Endodermal cell (in vitro differentiated cells): ENCODE measurements at regions not wholly inside any gene's neighbourhood (a gene's known extent, or its start where the extent isn't known, plus 50 kb on each side); places are given as distances from the start of the nearest gene placed in this dataset.

Experiments used
- DNase-seq: peaks from one replicate; pipeline ENCODE4 v3.0.0-alpha.2; 2017
- H3K27ac ChIP-seq: 2 replicates; pipeline ENCODE4 v1.5.1; 2013; ENCODE audit warnings: mild to moderate bottlenecking, low read depth, low read length, moderate library complexity
- H3K27me3 ChIP-seq: 2 replicates; pipeline ENCODE4 v1.6.1; 2013; ENCODE audit warnings: mild to moderate bottlenecking, low read length, moderate library complexity; ENCODE audit not compliant: insufficient read depth, control insufficient read depth, poor library complexity, severe bottlenecking
- H3K36me3 ChIP-seq: 2 replicates; pipeline ENCODE4 v1.7.0; 2013; ENCODE audit warnings: mild to moderate bottlenecking, low read length, moderate library complexity; ENCODE audit not compliant: control insufficient read depth, insufficient read depth
- H3K4me1 ChIP-seq: one replicate; pipeline ENCODE4 v1.7.0; 2013; ENCODE audit warnings: low read length; ENCODE audit not compliant: control insufficient read depth, insufficient read depth
- H3K4me3 ChIP-seq: 2 replicates; pipeline ENCODE4 v1.5.1; 2013; ENCODE audit warnings: mild to moderate bottlenecking, low read length, moderate library complexity
- H3K9ac ChIP-seq: 2 replicates; pipeline ENCODE4 v1.6.1; 2013; ENCODE audit warnings: mild to moderate bottlenecking, low read length, moderate library complexity; ENCODE audit not compliant: poor library complexity, severe bottlenecking; ENCODE audit errors: extremely low read depth
- H3K9me3 ChIP-seq: 2 replicates; pipeline ENCODE4 v1.6.1; 2013; ENCODE audit warnings: mild to moderate bottlenecking, low read length, moderate library complexity; ENCODE audit not compliant: control insufficient read depth
- H3K27ac Mint-ChIP-seq: 2 replicates; pipeline ENCODE4 v1.8.0; 2020; ENCODE audit warnings: mixed read lengths
- H3K27me3 Mint-ChIP-seq: 2 replicates; pipeline ENCODE4 v1.8.0; 2021; ENCODE audit warnings: mild to moderate bottlenecking, mixed read lengths; ENCODE audit not compliant: insufficient read depth
- H3K36me3 Mint-ChIP-seq: 2 replicates; pipeline ENCODE4 v1.8.0; 2020; ENCODE audit warnings: low read depth, mixed read lengths
- H3K4me1 Mint-ChIP-seq: 2 replicates; pipeline ENCODE4 v1.8.0; 2020; ENCODE audit warnings: mixed read lengths
- H3K4me3 Mint-ChIP-seq: 2 replicates; pipeline ENCODE4 v1.8.0; 2020; ENCODE audit warnings: mild to moderate bottlenecking, moderate library complexity, mixed read lengths
- H3K9me3 Mint-ChIP-seq: 2 replicates; pipeline ENCODE4 v1.8.0; 2020; ENCODE audit warnings: mild to moderate bottlenecking, mixed read lengths
- CTCF ChIP-seq: fragments of 200-600 bp; sonication (generic); conservative IDR thresholded peaks from 2 replicates; pipeline ENCODE4 v1.5.0; 2021; ENCODE audit warnings: antibody characterized with exemption, mild to moderate bottlenecking
- WGBS, 2 experiments: methylation state at CpG; one replicate each; pipeline versions ENCODE4 v1.1.5 to v1.1.7; 2013; ENCODE audit warnings: missing lambda C conversion rate in 2 of 2, mixed read lengths in 1 of 2; ENCODE audit not compliant: insufficient coverage in 1 of 2, insufficient read length in 1 of 2; 5-methylcytosine and 5-hydroxymethylcytosine counted together

DNA sequence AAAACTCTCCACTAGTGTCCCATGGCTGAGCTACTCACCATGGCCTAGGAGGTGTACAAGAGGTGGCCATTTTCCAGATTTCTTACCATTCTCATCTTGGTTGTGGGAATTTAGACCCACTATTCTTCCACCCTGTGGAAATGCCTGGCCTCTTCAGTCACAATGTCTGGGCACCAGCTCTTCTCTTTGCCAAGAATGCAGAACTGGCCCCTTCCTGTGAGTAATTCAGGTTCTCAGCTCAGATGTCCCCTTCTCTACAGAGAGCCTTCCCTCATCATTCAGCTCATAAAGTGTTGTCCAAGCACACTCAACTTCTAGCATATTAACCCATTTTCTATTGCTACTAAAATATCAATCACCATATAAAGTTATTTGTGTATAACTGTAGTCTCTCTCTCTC is 575.5 kb upstream of the KCNMB2 start:
- H3K9me3 ChIP-seq: no peaks in the 10 kb centered on the region
- Mint-ChIP-seq H3K27ac (no peak overlapping the region), H3K27me3 (no peaks in the 10 kb centered on the region), H3K36me3 (no peaks in the 10 kb centered on the region), H3K4me1 (no peaks in the 10 kb centered on the region), H3K4me3 (no peak overlapping the region), H3K9me3 (no peaks in the 10 kb centered on the region)
- H3K4me3 ChIP-seq: no peak overlapping the region
- no peak for TF ChIP-seq CTCF
- no peak for DNase-seq
- H3K27ac ChIP-seq: no peak overlapping the region
- no peak overlapping the region for H3K9ac ChIP-seq
- H3K36me3 ChIP-seq: no peaks in the 10 kb centered on the region
- H3K4me1 ChIP-seq: no peaks in the 10 kb centered on the region
- no peaks in the 10 kb centered on the region for H3K27me3 ChIP-seq

- H3K27ac ChIP-seq: no peak overlapping the region
- H3K4me3 ChIP-seq: no peak overlapping the region
- no peaks in the 10 kb centered on the region for H3K36me3 ChIP-seq
- Mint-ChIP-seq H3K27me3 (no peaks in the 10 kb centered on the region), H3K27ac (no peak overlapping the region), H3K4me3 (no peak overlapping the region), H3K36me3 (no peaks in the 10 kb centered on the region), H3K9me3 (no peaks in the 10 kb centered on the region), H3K4me1 (no peaks in the 10 kb centered on the region)
- no peaks in the 10 kb centered on the region for H3K9me3 ChIP-seq
- no peaks in the 10 kb centered on the region for H3K4me1 ChIP-seq
- TF ChIP-seq CTCF: no peak
- 89% methylated on average over 3 of the region's 3 CpGs; no CpG with 5 or more reads in 1 of the 2 experiments for WGBS, 2 experiments
- no peaks in the 10 kb centered on the region for H3K27me3 ChIP-seq
- no peak overlapping the region for H3K9ac ChIP-seq
- no peak for DNase-seq
These were observed 574.5 kb upstream of the KCNMB2 start for GRCh38 chr3:177961784-177962183.

DNA sequence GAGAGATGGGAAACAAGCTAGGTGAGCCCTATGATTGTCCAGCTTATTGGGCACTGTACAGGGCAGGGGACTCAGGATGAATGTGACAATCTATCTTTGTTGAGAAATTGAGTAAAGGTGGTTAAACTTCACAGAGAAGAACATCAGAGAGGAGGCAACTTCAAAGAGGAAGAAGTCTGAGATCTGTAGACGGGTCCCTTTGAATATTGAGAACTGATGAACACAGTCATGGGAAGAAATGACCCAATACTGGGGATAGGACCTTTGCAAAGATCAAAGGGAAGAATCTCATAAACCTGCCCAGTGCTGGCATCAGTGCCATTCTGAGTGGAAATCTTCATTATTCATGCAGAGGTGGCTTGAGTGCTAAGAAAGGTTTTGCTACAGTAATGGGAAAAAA is 569.7 kb upstream of the KCNMB2 start:
- Mint-ChIP-seq H3K4me1 (no peaks in the 10 kb centered on the region), H3K27me3 (no peaks in the 10 kb centered on the region), H3K9me3 (no peaks in the 10 kb centered on the region), H3K27ac (no peak overlapping the region), H3K4me3 (no peak overlapping the region), H3K36me3 (no peaks in the 10 kb centered on the region)
- H3K9ac ChIP-seq: no peak overlapping the region
- no peak overlapping the region for H3K27ac ChIP-seq
- H3K9me3 ChIP-seq: no peaks in the 10 kb centered on the region
- 90 to 91% methylated on average over 1 of the region's 1 CpG for WGBS, 2 experiments
- H3K4me1 ChIP-seq: no peaks in the 10 kb centered on the region
- H3K4me3 ChIP-seq: no peak overlapping the region
- no peaks in the 10 kb centered on the region for H3K27me3 ChIP-seq
- no peak for DNase-seq
- no peak for TF ChIP-seq CTCF
- no peaks in the 10 kb centered on the region for H3K36me3 ChIP-seq
